Transverse colon (tissue), 4 donors: ENCODE measurements at regions not wholly inside any gene's neighbourhood (a gene's known extent, or its start where the extent isn't known, plus 50 kb on each side); places are given as distances from the start of the nearest gene placed in this dataset.

Experiments used
- CTCF ChIP-seq, 5 experiments: fragments of 200-600 bp in 3 of 5; fragments of 450-650 bp in 2 of 5; sonication (generic) in 3 of 5; IDR thresholded peaks; 1 replicate in 2 of 5; 2 replicates in 3 of 5; pipeline ENCODE4 v1.5.1; 2016 to 2017; ENCODE audit warnings: antibody characterized with exemption in 5 of 5, inconsistent platforms in 3 of 5, mild to moderate bottlenecking in 2 of 5, moderate library complexity in 1 of 5
- EP300 ChIP-seq: sonication (generic); formaldehyde crosslinking; IDR thresholded peaks from one replicate; pipeline ENCODE4 v1.6.1; 2017; ENCODE audit warnings: antibody characterized with exemption, low read depth
- POLR2AphosphoS5 ChIP-seq, 3 donors: sonication (generic); formaldehyde crosslinking; IDR thresholded peaks; one replicate each; pipeline ENCODE4 v1.6.1; 2016; ENCODE audit warnings: antibody characterized with exemption in 3 of 3

- TF ChIP-seq EP300: no peak
- TF ChIP-seq CTCF (IDR thresholded peaks at IDR 0.05): no peak
- no peak for TF ChIP-seq POLR2AphosphoS5 (IDR thresholded peaks at IDR 0.05)
Measured at GRCh38 chr7:91329571-91329970, 65.3 kb downstream of the FZD1 start.
